H1 (cell line): ENCODE measurements at regions not wholly inside any gene's neighbourhood (a gene's known extent, or its start where the extent isn't known, plus 50 kb on each side); places are given as distances from the start of the nearest gene placed in this dataset.

ENCODE experiments used
- RNF2 ChIP-seq: fragments of 200-900, 300-1000 bp; sonication (generic); IDR thresholded peaks from 2 replicates; pipeline ENCODE4 v1.7.1; 2016; ENCODE audit warnings: borderline replicate concordance, low read depth, mild to moderate bottlenecking, antibody characterized with exemption, low read length; ENCODE audit not compliant: poor library complexity, severe bottlenecking; ENCODE audit errors: missing control alignments
- SUZ12 ChIP-seq: fragments of 200-600 bp; sonication (generic); IDR thresholded peaks from 2 replicates; pipeline ENCODE4 v1.6.1; 2012; ENCODE audit warnings: mild to moderate bottlenecking, inconsistent platforms, low read length, moderate library complexity, mixed read lengths

DNA sequence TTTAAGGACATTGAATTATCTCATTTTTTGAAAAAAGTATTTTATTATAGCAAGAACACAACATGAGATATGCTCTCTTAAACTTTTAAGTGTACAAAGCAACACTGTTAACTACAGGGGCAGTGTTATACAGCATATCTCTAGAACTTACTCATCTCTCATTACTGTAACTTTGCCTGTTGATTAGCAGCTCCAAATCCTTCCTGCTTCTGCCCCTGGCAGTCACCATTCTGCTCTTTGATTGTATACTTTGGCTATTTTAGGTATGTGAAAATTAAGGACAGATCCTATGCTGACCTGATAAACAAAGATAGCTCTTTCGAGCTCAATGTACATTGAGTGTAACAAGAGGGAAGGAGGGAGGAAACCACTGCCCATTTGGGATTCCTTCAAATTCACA lies 1349.8 kb upstream of the GJE1 start (continued):
- no peak for TF ChIP-seq SUZ12
- TF ChIP-seq RNF2, result no peak
